PC-9 (cell line): ENCODE measurements at regions not wholly inside any gene's neighbourhood (a gene's known extent, or its start where the extent isn't known, plus 50 kb on each side); places are given as distances from the start of the nearest gene placed in this dataset.

Experiments used
- BruUV-seq: library from RNA; stranded (reverse); fragments of 400-500 nt; replicated peaks from 2 replicates; lab custom pipeline; 2021; lab: Mats Ljungman, UMichigan
- CTCF ChIA-PET: fragments of 300-600 bp; sonication (Branson Sonifier 250); formaldehyde crosslinking; loops from one replicate; lab custom pipeline; 2022; ENCODE audit warnings: antibody characterized with exemption; lab: Charles Lee
- POLR2A ChIA-PET: fragments of 300-600 bp; sonication (Branson Sonifier 250); formaldehyde crosslinking; loops from one replicate; lab custom pipeline; 2022; ENCODE audit warnings: antibody characterized with exemption; ENCODE audit not compliant: unreplicated experiment; lab: Charles Lee
- DNase-seq, 2 experiments: peaks; one replicate each; pipeline versions ENCODE4 v3.0.0 to v3.0.0-alpha.2; 2015 to 2022; ENCODE audit warnings: mixed read lengths in 1 of 2
- H2AFZ ChIP-seq: fragments of 200-600 bp; sonication (generic); 2 replicates; pipeline ENCODE4 v1.8.1; 2017; ENCODE audit warnings: antibody characterized with exemption
- H3F3A ChIP-seq: fragments of 200-600 bp; sonication (generic); 2 replicates; pipeline ENCODE4 v1.8.1; 2017; ENCODE audit warnings: antibody characterized with exemption, mild to moderate bottlenecking, low read depth; ENCODE audit not compliant: insufficient read depth
- H3K27ac ChIP-seq: fragments of 200-600 bp; sonication (generic); 2 replicates; pipeline ENCODE4 v1.6.1; 2016; ENCODE audit warnings: mixed run types
- H3K27me3 ChIP-seq: fragments of 200-600 bp; sonication (generic); 2 replicates; pipeline ENCODE4 v1.6.1; 2016; ENCODE audit warnings: low read depth, mixed run types; ENCODE audit not compliant: insufficient read depth
- H3K36me3 ChIP-seq: fragments of 200-600 bp; sonication (generic); 2 replicates; pipeline ENCODE4 v1.6.1; 2016; ENCODE audit warnings: low read depth, mixed run types
- H3K4me1 ChIP-seq: fragments of 200-600 bp; sonication (generic); replicated peaks from 2 replicates; pipeline ENCODE4 v1.6.1; 2016; ENCODE audit warnings: mixed run types; ENCODE audit not compliant: insufficient read depth
- H3K4me2 ChIP-seq: fragments of 200-600 bp; sonication (generic); 2 replicates; pipeline ENCODE4 v1.6.1; 2017; ENCODE audit warnings: mixed run types
- H3K4me3 ChIP-seq: fragments of 200-600 bp; sonication (generic); 2 replicates; pipeline ENCODE4 v1.6.1; 2016; ENCODE audit warnings: mixed run types
- H3K79me2 ChIP-seq: fragments of 200-600 bp; sonication (generic); 2 replicates; pipeline ENCODE4 v1.6.1; 2017; ENCODE audit warnings: low read depth, mixed run types
- H3K9me2 ChIP-seq: fragments of 200-600 bp; sonication (generic); 2 replicates; pipeline ENCODE4 v1.8.1; 2017; ENCODE audit warnings: mild to moderate bottlenecking; ENCODE audit not compliant: insufficient read depth
- H3K9me3 ChIP-seq: fragments of 200-600 bp; sonication (generic); 2 replicates; pipeline ENCODE4 v1.8.1; 2016; ENCODE audit warnings: low read depth; ENCODE audit not compliant: insufficient read depth
- H4K20me1 ChIP-seq: fragments of 200-600 bp; sonication (generic); 2 replicates; pipeline ENCODE4 v1.8.1; 2017; ENCODE audit not compliant: insufficient read depth
- EZH2 ChIP-seq: fragments of 200-600 bp; sonication (generic); IDR thresholded peaks from 2 replicates; pipeline ENCODE4 v1.8.0; 2017; ENCODE audit warnings: antibody characterized with exemption, low read depth
- intact Hi-C: fragments of 100-400 bp; cut with micrococcal nuclease; formaldehyde crosslinking; loops from one replicate; pipeline ENCODE4 v1.10.0; 2022; ENCODE audit not compliant: unreplicated experiment
- TF ChIP-seq, protein P1 (sequence below): fragments of 200-600 bp; sonication (generic); conservative IDR thresholded peaks from 2 replicates; pipeline ENCODE4 v1.6.1; 2017; ENCODE audit warnings: mixed run types, antibody characterized with exemption, mild to moderate bottlenecking, moderate library complexity

DNA sequence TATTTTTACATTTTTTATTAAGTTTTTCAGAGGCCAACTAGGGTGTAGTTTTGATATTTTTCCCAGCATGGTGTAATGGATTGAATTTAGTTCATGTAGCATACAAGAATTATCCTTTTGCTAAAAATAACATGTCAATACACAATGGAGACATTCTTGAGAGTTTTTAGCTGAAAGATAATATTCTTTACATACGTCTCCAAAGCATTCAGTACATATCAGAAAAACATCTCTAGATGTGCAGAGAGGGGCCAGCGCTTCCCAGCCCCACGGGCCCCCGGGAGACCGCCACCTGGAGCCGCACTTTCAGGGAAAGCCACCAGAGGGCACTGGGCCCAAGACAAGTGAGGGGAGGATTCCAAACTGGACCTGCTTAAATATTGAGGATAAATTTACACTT, 499.4 kb downstream of the GALR1 start:
- H3K4me3 ChIP-seq: no peak overlapping the region
- H3F3A ChIP-seq: no peaks in the 10 kb centered on the region
- TF ChIP-seq EZH2: no peak
- TF ChIP-seq, protein P1, sequence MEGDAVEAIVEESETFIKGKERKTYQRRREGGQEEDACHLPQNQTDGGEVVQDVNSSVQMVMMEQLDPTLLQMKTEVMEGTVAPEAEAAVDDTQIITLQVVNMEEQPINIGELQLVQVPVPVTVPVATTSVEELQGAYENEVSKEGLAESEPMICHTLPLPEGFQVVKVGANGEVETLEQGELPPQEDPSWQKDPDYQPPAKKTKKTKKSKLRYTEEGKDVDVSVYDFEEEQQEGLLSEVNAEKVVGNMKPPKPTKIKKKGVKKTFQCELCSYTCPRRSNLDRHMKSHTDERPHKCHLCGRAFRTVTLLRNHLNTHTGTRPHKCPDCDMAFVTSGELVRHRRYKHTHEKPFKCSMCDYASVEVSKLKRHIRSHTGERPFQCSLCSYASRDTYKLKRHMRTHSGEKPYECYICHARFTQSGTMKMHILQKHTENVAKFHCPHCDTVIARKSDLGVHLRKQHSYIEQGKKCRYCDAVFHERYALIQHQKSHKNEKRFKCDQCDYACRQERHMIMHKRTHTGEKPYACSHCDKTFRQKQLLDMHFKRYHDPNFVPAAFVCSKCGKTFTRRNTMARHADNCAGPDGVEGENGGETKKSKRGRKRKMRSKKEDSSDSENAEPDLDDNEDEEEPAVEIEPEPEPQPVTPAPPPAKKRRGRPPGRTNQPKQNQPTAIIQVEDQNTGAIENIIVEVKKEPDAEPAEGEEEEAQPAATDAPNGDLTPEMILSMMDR: peak; percentile 66
- H2AFZ ChIP-seq: no peak overlapping the region
- ChIA-PET POLR2A (no interaction called here), CTCF (no interaction called here)
- no peaks in the 10 kb centered on the region for H3K9me3 ChIP-seq
- intact Hi-C loops: no loop called here
- H4K20me1 ChIP-seq: no peaks in the 10 kb centered on the region
- H3K27ac ChIP-seq: no peak overlapping the region
- no peaks in the 10 kb centered on the region for H3K79me2 ChIP-seq
- no TSS peak for BruUV-seq
- peak in 1 of 2 experiments; percentile 2 for DNase-seq
- H3K4me2 ChIP-seq: no peak overlapping the region
- H3K36me3 ChIP-seq: no peaks in the 10 kb centered on the region
- H3K27me3 ChIP-seq: peaks cover 51% of the 10 kb centered on the region
- H3K4me1 ChIP-seq: no peaks in the 10 kb centered on the region
- H3K9me2 ChIP-seq: no peaks in the 10 kb centered on the region

DNA sequence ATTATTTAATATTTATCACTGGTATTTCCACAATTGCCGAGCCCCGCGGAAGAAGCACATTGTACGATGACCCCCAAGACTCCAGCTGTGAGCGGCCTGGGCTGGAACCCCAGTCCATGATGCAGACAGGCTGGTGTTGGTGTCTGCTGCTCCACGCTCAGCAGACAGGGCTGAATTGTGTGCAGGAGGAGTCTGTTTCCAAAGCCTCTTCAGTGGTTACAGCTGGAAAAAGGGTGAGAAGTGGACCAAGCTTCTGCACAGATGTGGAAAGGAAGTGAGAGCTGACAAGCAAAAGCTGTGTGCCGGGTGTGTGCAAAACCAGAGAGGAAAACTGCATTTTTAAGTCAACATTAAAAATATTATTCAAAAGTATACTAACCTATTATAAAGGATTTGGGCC, 500.4 kb downstream of the GALR1 start:
- H3K4me2 ChIP-seq: no peak overlapping the region
- POLR2A ChIA-PET: no interaction called here
- H4K20me1 ChIP-seq: no peaks in the 10 kb centered on the region
- H2AFZ ChIP-seq: no peak overlapping the region
- H3K4me3 ChIP-seq: no peak overlapping the region
- no peaks in the 10 kb centered on the region for H3K9me3 ChIP-seq
- CTCF ChIA-PET: no interaction called here
- H3K79me2 ChIP-seq: no peaks in the 10 kb centered on the region
- DNase-seq: no peak
- H3F3A ChIP-seq: no peaks in the 10 kb centered on the region
- no peak overlapping the region for H3K27ac ChIP-seq
- no TSS peak for BruUV-seq
- H3K9me2 ChIP-seq: no peaks in the 10 kb centered on the region
- no peaks in the 10 kb centered on the region for H3K4me1 ChIP-seq
- intact Hi-C loops: no loop called here
- TF ChIP-seq, protein P1: no peak
- no peak for TF ChIP-seq EZH2
- H3K36me3 ChIP-seq: no peaks in the 10 kb centered on the region
- H3K27me3 ChIP-seq: peaks cover 58% of the 10 kb centered on the region

- POLR2A ChIA-PET: no interaction called here
These were observed 504.9 kb downstream of the GALR1 start for GRCh38 chr18:77754475-77755044.

More at GRCh38 chr18:77754475-77755044, 504.9 kb downstream of the GALR1 start:
- Histone ChIP-seq H3K9me2 (no peaks in the 10 kb centered on the region), H3K27ac (no peak overlapping the region), H3K79me2 (no peaks in the 10 kb centered on the region), H3K9me3 (no peaks in the 10 kb centered on the region), H3F3A (no peaks in the 10 kb centered on the region), H3K27me3 (peaks cover 60% of the 10 kb centered on the region), H3K36me3 (no peaks in the 10 kb centered on the region), H3K4me2 (no peak overlapping the region), H2AFZ (no peak overlapping the region), H4K20me1 (no peaks in the 10 kb centered on the region), H3K4me1 (no peaks in the 10 kb centered on the region), H3K4me3 (no peak overlapping the region)
- intact Hi-C loops: no loop called here
- CTCF ChIA-PET: no interaction called here
- no peak for DNase-seq
- BruUV-seq: no TSS peak
- TF ChIP-seq EZH2: no peak
- TF ChIP-seq, protein P1: no peak
